Cardiac fibroblast (primary cell): ENCODE measurements at regions not wholly inside any gene's neighbourhood (a gene's known extent, or its start where the extent isn't known, plus 50 kb on each side); places are given as distances from the start of the nearest gene placed in this dataset.

Source experiments
- DNase-seq, 2 donors: peaks; one replicate each; pipeline versions ENCODE4 v3.0.0 to v3.0.0-alpha.2; 2010; ENCODE audit warnings: low read depth in 2 of 2
- H3K4me3 ChIP-seq, 2 donors: replicated peaks in 1 of 2; 1 replicate in 1 of 2; 2 replicates in 1 of 2; pipeline ENCODE4 v1.5.1; 2011; ENCODE audit warnings: low read depth in 2 of 2, low read length in 2 of 2, mild to moderate bottlenecking in 2 of 2, moderate library complexity in 1 of 2
- CTCF ChIP-seq: IDR thresholded peaks from one replicate; pipeline ENCODE4 v1.5.1; 2011; ENCODE audit warnings: low read depth, mild to moderate bottlenecking, low read length, inconsistent platforms

- no peak for TF ChIP-seq CTCF
- H3K4me3 ChIP-seq = no peak overlapping the region
- DNase-seq = peak; percentile 45 to 85
Measured at GRCh38 chr6:144899161-144899560, 614.0 kb downstream of the UTRN start.

DNA sequence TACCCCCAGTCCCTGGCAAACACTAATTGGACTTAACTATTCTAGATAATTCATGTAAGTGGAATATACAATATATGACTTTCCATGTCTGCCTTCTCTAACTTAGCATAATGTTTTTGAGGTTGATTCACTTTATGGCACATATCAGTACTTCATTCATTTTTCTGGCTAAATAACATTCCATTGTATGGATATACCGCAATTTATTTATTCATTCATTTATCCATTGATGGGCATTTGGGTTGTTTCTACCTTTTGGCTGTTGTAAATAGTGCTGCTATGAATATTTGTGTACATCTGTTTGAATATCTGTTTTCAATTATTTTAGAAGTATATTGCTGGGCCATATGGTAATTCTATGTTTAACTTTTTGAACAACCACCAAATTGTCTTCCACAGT, 616.3 kb downstream of the UTRN start:
- TF ChIP-seq CTCF = no peak
- H3K4me3 ChIP-seq = no peak overlapping the region
- no peak for DNase-seq

DNA sequence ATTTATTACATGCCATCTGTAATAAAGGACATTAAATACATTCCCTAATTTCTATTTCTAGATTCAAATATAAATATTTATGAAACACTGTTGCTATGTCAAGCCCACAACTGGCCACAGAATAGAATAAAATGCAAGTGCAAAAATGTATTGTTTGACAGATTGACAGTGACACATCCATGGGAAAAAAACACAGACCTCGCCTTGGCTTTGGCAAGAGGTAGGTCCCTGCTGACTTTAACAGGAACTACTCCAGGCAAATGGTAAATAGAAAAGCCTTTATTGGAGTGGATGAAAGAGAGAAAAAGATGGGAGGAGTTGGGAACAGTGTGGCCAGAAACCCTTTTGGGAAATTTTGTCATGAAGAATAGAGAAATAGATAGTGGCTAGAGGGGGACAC, 622.9 kb downstream of the UTRN start:
- H3K4me3 ChIP-seq = no peak overlapping the region
- TF ChIP-seq CTCF = no peak
- DNase-seq = no peak

DNA sequence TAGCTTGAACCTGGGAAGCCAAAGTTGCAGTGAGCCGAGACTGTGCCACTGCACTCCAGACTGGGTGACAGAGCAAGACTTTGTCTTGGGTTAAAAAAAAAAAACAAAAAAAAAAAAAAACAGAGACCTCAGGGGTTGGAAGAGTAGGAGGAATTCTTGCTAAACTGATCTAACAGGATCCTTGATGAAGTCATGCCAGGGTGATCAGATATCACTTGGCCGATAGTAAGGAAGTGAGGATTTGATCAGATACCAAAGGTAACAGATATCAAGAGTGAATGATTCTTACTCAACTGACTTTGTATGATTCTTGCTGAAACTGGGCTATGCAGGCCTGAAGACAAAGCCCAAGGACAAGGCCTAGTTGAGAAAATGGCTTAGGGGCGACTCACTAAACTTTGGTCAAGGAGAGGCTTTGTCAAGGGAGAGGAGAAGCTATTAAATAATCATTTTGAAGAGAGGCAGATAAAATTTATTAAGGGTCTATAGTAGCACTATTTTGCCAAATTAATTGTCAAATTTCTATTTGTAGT, 624.7 kb downstream of the UTRN start:
- DNase-seq = peak in 1 of 2 donors; percentile 24
- no peak overlapping the region for H3K4me3 ChIP-seq
- no peak for TF ChIP-seq CTCF

- H3K4me3 ChIP-seq = no peak overlapping the region
- no peak for TF ChIP-seq CTCF
- DNase-seq = no peak
Measured at GRCh38 chr6:144911322-144911721, 626.2 kb downstream of the UTRN start.

GRCh38 chr6:144912474-144912873, 627.3 kb downstream of the UTRN start:
- H3K4me3 ChIP-seq = no peak overlapping the region
- peak; percentile 43 to 66 for DNase-seq
- peak; percentile 12 for TF ChIP-seq CTCF

GRCh38 chr6:144918073-144918472, 632.9 kb downstream of the UTRN start:
- no peak overlapping the region for H3K4me3 ChIP-seq
- TF ChIP-seq CTCF = no peak
- DNase-seq = no peak
